ENCODE measurements at regions not wholly inside any gene's neighbourhood (a gene's known extent, or its start where the extent isn't known, plus 50 kb on each side); places are given as distances from the start of the nearest gene placed in this dataset.

DNA sequence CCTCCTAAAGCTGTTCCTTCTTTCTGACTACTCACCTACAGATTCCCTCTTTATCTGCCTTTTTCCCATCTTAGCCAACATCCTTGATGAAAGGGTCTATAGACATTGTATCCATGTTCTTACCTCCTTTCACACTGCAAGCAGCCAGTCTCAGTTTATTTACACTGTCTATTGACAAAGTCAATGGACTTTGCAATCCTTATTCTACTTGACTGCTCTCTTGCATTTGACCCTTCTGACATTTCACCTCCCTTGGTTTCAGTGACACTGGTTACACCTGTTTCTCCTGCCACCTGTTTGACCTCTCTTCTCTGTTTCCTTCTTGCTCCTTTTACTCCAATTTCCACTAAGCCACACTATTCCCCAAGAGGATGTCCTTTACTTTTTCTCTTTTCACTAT, 224.0 kb upstream of the SNX7 start:
- Mint-ChIP-seq H3K27me3 (no peaks in the 10 kb centered on the region), H3K4me1 (ENCODE audit: low read depth) (no peaks in the 10 kb centered on the region), H3K36me3 (ENCODE audit: low read depth) (no peaks in the 10 kb centered on the region), H3K4me3 (no peak overlapping the region), H3K9me3 (no peaks in the 10 kb centered on the region), H3K27ac (no peak overlapping the region)
- no peak for DNase-seq
- no peak for ATAC-seq (ENCODE audit: poor library complexity)
- ChIA-PET POLR2A (no interaction called here), CTCF (interaction anchor here (0.8 kb wide), 1 partner anchor 8 kb away, joined by 3 read pairs; no protein-coding TSS in a partner anchor)
- TF ChIP-seq, protein P1, sequence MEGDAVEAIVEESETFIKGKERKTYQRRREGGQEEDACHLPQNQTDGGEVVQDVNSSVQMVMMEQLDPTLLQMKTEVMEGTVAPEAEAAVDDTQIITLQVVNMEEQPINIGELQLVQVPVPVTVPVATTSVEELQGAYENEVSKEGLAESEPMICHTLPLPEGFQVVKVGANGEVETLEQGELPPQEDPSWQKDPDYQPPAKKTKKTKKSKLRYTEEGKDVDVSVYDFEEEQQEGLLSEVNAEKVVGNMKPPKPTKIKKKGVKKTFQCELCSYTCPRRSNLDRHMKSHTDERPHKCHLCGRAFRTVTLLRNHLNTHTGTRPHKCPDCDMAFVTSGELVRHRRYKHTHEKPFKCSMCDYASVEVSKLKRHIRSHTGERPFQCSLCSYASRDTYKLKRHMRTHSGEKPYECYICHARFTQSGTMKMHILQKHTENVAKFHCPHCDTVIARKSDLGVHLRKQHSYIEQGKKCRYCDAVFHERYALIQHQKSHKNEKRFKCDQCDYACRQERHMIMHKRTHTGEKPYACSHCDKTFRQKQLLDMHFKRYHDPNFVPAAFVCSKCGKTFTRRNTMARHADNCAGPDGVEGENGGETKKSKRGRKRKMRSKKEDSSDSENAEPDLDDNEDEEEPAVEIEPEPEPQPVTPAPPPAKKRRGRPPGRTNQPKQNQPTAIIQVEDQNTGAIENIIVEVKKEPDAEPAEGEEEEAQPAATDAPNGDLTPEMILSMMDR (IDR thresholded peaks at IDR 0.05): no peak
- H3K27me3 ChIP-seq (ENCODE audit: control insufficient read depth in 1 of 2, insufficient read depth in 2 of 2, low read length in 2 of 2): no peaks in the 10 kb centered on the region
- H3K4me1 ChIP-seq (ENCODE audit: insufficient read depth, low read length): no peaks in the 10 kb centered on the region
- H3K36me3 ChIP-seq (ENCODE audit: insufficient read depth, low read length): no peaks in the 10 kb centered on the region
- H3K27ac ChIP-seq (ENCODE audit: low read depth in 1 of 2, low read length in 2 of 2): no peak overlapping the region
- intact Hi-C loops (cut with DNase I, micrococcal nuclease): no loop called here
- no peaks in the 10 kb centered on the region for H3K9me3 ChIP-seq (ENCODE audit: control insufficient read depth in 1 of 2, insufficient read depth in 1 of 2, low read length in 2 of 2)
- H3K4me3 ChIP-seq (ENCODE audit: low read length): no peak overlapping the region

DNA sequence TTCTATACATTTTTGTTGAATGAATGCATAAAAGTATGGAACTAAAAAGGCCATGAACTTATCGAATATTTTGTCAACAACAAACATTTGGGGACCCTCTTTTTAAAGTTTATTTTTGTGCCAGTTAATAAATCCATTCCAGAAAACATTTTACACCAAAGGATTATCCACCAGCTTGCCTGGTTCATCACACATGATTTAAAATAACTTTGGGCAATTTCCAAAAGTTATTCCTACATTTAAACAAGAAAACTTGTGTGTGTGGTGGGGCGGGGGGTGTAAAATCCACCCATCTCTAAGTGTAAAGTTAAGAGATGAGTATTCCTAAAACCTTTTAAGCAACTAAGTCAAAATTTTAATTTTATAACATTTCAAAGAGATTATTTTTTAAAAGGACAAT, 224.5 kb upstream of the SNX7 start:
- no peaks in the 10 kb centered on the region for H3K4me1 ChIP-seq (ENCODE audit: insufficient read depth, low read length)
- no peak overlapping the region for H3K4me3 ChIP-seq (ENCODE audit: low read length)
- no peak for ATAC-seq (ENCODE audit: poor library complexity)
- Mint-ChIP-seq H3K9me3 (no peaks in the 10 kb centered on the region), H3K4me3 (no peak overlapping the region), H3K36me3 (ENCODE audit: low read depth) (no peaks in the 10 kb centered on the region), H3K4me1 (ENCODE audit: low read depth) (no peaks in the 10 kb centered on the region), H3K27me3 (no peaks in the 10 kb centered on the region), H3K27ac (no peak overlapping the region)
- no peak overlapping the region for H3K27ac ChIP-seq (ENCODE audit: low read depth in 1 of 2, low read length in 2 of 2)
- intact Hi-C loops (cut with DNase I, micrococcal nuclease): no loop called here
- H3K27me3 ChIP-seq (ENCODE audit: control insufficient read depth in 1 of 2, insufficient read depth in 2 of 2, low read length in 2 of 2): no peaks in the 10 kb centered on the region
- DNase-seq: no peak
- TF ChIP-seq, protein P1 (IDR thresholded peaks at IDR 0.05): no peak
- no peaks in the 10 kb centered on the region for H3K36me3 ChIP-seq (ENCODE audit: insufficient read depth, low read length)
- no peaks in the 10 kb centered on the region for H3K9me3 ChIP-seq (ENCODE audit: control insufficient read depth in 1 of 2, insufficient read depth in 1 of 2, low read length in 2 of 2)
- CTCF ChIA-PET: interaction anchor here (0.8 kb wide), 1 partner anchor 9 kb away, joined by 3 read pairs; no protein-coding TSS in a partner anchor
- POLR2A ChIA-PET: no interaction called here

DNA sequence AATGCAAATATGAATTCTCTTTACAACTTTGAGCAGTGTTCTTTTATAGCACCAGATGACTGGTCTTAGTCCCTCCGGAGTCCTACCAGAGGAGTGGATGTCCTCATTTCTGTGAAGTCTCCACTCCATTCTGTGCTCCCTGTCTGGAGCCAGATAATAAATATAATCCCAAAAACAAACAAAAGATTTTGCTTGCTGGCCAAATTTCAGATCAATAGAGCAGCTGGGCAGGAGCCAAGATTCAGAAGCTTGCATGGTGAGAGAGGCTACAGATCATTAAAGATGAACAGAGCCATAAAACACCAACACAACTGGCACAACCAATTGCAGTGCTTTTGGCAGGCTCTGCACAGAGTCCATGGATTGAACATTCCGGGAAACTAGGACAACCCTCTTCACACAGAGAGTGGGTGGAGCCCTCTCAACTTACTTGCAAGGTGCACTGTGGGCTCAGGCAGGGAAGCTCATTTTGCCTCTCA, 231.5 kb upstream of the SNX7 start:
- Mint-ChIP-seq H3K27ac (no peak overlapping the region), H3K4me3 (no peak overlapping the region), H3K36me3 (ENCODE audit: low read depth) (no peaks in the 10 kb centered on the region), H3K27me3 (no peaks in the 10 kb centered on the region), H3K9me3 (no peaks in the 10 kb centered on the region), H3K4me1 (ENCODE audit: low read depth) (no peaks in the 10 kb centered on the region)
- no peaks in the 10 kb centered on the region for H3K36me3 ChIP-seq (ENCODE audit: insufficient read depth, low read length)
- ChIA-PET POLR2A (no interaction called here), CTCF (no interaction called here)
- no peaks in the 10 kb centered on the region for H3K4me1 ChIP-seq (ENCODE audit: insufficient read depth, low read length)
- no peak overlapping the region for H3K4me3 ChIP-seq (ENCODE audit: low read length)
- H3K9me3 ChIP-seq (ENCODE audit: control insufficient read depth in 1 of 2, insufficient read depth in 1 of 2, low read length in 2 of 2): no peaks in the 10 kb centered on the region
- H3K27me3 ChIP-seq (ENCODE audit: control insufficient read depth in 1 of 2, insufficient read depth in 2 of 2, low read length in 2 of 2): no peaks in the 10 kb centered on the region
- no peak for DNase-seq
- intact Hi-C loops (cut with DNase I, micrococcal nuclease): no loop called here
- TF ChIP-seq, protein P1 (IDR thresholded peaks at IDR 0.05): no peak
- no peak overlapping the region for H3K27ac ChIP-seq (ENCODE audit: low read depth in 1 of 2, low read length in 2 of 2)
- no peak for ATAC-seq (ENCODE audit: poor library complexity)

Data from CD4-positive, alpha-beta T cell (primary cell).